GM21360 (cell line): ENCODE measurements at regions not wholly inside any gene's neighbourhood (a gene's known extent, or its start where the extent isn't known, plus 50 kb on each side); places are given as distances from the start of the nearest gene placed in this dataset.
"Not testable (repeated sequence)": the region's sequence is repeated elsewhere in the genome, so short reads cannot be mapped to it uniquely, and the experiment has no call there.

ENCODE experiments used
- ATAC-seq: cut with Tn5 transposase; IDR thresholded peaks from one replicate; pipeline ENCODE4 v1.9.1; 2021; ENCODE audit warnings: mild to moderate bottlenecking, moderate library complexity; ENCODE audit not compliant: unreplicated experiment

DNA sequence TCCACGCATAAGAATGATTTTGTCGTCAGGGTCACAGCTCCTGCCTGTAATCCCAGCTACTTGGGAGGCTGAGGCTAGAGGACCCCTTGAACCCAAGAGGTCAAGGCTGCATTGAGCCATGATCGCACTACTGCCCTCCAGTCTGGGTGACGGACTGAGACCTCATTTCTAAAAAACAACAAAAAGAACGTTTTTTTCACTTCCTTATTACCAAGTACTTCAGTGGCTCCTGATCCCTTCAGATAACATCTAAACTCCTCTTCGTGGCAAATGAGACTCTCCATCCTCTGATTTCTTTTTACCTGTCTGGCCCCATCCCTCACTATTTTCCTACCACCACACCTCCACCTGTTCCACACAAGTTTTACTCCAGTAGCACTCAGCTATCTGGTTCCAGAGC, 105.4 kb upstream of the TLK1 start:
- no peak for ATAC-seq

DNA sequence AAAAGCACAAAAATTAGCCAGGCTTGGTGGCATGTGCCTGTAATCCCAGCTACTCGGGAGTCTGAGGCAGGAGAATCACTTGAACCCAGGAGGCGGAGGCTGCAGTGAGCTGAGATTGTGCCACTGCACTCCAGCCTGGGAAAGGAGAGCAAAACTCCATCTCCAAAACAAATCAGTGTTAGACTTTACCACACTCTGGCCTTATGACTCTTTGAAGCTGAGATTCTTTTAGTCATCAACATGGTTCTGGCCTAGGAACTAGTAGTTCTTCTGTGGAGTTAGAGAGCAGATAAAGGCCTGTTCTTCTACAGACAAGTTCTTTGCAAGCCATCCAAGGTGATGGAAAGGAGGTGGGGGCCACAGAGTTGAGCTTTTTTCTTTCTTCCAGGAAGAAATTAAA, 100.8 kb upstream of the TLK1 start:
- not testable (repeated sequence) for ATAC-seq

DNA sequence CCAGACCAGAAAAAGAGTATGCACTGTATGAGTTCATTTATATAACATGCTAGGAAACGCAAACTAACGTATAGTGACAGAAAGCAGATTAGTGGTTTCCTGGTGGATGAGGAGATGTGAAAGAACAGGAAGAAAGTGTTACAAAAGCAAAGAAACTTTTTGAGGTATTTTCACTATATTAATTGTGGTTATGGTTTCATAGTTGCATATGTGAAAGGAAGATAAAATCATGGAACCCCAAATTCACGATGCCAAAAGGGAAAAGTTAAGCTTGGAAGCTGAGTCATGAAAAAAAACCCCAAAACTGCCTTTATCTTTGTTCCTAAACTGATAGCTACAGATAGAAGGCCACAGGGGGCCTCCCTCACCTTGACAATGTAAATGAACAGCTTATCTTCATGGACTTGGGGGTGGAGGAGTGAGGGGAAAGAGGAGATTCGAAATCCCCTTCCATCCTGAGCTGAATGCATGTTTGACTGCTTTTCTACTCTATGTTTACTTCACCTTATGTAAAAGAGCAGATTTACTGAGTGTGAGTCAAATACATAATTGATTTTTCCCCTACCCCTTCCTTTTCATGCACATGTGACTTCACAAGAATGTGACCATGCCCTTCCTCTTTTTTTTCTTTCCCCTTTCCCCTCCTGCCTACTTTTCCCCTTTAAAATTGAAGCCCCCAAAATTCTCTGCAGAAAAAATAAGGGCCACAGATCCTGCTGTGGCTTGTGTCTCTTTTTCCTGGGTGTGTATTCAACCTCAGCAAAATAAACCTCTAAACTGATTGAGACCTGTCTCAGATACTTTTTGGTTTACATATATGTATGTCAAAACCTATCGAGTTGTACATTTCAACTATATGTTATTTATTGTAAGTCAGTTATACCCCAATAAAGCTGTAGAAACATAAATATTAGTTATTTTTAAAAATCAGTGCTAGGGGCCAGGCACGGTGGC, 100.1 kb upstream of the TLK1 start:
- ATAC-seq = no peak

DNA sequence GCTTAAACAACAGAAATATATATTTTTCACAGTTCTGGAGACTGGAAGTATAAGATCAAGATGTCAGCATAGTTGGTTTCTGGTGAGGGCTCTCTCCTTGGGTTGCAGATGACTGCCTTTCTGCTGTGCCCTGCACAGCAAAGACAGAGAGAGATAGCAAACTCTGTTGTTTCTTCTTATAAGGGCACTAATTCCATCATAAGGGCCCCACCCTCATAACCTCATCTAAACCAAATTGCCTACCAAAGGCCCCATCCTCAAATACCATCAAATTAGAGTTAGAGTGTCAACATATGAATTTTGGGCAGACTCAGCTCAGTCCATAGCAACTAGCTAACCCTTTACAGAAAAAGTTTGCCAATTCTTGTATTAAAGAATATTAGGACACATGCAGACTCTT, 94.0 kb upstream of the TLK1 start:
- no peak for ATAC-seq

DNA sequence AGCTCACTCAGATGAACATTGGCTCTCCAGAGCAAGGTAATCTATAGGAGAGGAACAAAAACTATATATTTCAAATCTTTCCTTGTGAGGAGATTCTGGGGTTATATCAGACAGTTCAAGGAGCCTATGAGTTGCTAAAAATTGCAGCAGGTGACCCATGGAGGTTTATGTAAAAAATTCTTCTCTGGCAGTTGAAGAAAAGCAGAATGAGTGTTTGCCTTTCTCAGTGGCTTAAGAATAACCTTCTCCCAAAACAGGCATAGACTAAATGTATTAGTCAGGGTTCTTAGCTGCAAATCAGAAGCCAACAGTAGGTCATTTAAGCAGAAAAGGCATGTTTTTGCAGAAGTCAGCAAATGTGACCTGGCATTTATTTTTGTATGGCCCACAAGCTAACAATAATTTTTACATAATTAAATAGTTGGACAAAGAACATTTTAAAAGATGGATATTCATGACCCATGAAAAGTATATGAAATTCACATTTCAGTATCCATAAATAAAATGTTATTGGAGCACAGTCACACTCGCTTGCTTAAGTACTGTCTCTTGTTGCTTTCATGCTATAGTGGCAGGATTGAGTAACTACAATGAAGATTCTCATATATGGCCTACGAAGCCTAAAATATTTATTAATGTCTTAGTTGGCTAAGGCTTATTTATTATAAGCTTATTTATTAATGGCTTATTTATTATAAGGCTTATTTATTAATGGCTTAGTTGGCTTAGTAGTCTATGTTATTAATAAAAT, 93.4 kb upstream of the TLK1 start:
- no peak for ATAC-seq

DNA sequence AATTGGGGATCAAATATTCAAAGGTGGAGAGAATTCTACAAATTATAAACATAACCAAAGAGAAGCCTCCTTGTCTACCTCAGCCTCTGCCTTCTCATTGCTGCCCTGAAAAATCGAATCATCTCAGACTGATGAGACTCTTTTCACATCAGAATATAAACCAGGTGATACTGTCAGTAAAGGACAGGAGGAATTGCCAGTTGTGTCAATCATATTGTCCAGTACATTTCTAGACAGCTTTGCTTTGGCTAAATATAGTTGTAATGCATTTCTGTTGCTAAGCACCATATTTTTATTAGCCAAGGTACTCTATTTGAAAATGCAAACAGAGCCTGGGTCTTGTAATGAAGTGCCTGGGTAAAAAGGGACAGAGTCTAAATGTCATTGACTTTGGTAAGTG, 92.6 kb upstream of the TLK1 start:
- ATAC-seq = no peak

DNA sequence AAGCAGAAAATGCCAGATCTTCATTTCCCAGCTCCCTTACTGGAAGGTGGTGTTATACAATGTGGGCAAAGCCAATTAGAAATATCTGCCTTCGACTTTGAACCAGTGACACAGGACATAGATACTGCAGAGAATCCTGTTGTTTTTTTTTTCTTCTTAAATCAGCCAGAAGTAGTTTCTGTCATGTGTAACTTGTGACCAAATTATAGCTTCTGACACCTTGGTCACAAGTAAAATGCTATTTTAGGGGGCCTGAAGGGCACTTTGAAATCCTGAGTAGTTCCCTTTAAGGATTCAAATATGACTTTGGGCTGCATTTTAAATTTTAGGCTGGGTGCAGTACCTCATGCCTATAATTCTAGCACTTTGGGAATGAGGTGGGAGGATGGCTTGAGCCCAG, 89.0 kb upstream of the TLK1 start:
- ATAC-seq = no peak

DNA sequence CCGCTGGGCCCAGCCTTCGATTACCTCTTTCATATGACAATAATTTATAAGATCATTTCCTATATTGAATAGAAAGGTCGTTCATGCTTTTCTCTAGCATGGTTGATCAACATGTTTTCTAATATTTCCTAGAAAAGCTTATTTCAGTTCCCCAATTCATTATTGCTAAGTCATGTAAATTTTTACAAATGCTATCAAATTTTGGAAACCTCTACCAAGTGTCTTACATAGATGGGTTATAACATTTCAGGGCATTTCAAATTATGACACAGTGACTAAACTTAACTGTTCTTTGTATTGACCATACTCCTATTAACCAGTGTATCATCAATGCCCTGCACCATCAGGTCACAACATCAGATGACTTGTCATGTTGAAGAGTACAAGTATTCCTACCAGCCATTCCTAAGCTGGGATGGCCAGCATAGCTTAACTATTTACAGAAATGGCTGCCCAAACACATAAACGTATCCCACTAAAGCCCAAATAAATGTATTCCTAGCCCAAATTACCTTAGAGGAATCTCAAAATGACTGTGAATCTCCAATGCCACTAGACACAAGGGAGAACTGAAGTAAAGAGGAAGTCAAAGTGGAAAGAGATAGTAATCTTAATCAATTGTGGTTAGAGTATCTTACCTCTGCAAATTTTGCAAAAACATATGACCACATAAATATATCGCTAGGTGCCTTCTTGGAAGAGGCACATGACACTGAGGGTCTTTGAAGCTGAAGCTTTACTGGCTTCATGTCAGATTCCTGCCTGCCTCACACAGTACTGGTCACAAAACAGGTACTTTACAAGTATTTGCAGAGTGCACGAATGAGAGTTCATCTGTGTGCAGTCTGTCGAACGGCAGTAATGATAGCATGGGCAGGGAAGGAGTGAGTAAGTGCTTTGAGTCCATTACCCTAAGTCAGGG, 87.3 kb upstream of the TLK1 start:
- no peak for ATAC-seq

DNA sequence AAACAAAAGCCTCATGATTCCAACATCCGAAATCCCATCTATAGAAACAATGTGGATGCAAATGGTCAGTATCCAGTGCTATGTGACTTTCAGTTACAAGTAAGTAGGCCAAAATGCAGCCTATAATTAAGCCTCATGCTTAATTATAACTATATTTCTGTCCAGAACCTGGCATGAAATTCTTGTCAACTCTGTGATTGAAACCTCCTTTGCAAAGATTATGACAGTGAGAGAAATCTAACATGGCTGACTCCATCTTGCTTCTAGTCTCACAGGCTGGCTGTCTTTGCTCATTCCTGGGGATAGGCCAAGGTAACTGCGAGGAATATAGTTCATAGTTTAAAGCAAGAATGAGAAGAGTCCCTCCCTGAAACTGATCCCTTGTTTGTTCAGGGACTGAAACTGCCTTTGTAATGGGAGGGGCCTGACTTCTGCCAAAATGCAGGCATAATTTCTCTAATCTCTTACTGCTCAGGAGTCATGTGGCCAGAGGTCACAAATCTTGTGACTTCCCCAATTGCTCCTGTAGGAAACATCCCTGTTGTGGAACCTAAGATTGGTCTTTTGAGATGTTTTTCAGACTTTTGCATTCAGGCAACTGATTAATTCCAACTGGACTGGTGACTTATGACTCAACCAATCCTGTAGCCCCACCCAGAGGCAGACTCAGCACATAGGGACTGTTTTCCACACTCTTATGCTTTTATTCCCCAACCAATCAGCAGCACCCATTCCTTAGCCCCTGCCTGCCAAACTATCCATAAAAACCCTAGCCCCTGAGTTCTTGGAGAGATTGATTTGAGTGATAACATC, 84.5 kb upstream of the TLK1 start:
- no peak for ATAC-seq

DNA sequence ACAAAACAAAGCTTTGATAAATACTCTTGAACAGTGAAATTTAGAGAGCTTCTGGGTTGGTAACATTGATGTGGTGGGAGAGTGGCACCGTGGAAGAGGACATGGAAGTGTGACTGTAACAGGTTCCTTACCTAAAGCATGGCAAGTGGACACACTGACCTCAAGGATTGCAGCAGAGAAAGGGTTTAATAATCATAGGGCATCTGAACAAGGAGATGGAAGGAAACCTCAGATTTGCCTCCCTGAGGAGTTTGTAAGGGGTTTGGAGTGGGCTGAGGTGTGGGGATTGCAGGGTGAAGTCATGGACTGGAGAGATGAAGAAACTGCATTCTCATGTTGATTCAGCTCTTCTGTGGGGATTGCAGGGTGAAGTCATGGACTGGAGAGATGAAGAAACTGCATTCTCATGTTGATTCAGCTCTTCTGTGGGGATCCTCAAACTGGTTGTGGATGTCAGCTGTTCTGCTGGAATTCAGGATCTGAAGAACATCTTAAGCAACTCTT, 83.8 kb upstream of the TLK1 start:
- no peak for ATAC-seq

DNA sequence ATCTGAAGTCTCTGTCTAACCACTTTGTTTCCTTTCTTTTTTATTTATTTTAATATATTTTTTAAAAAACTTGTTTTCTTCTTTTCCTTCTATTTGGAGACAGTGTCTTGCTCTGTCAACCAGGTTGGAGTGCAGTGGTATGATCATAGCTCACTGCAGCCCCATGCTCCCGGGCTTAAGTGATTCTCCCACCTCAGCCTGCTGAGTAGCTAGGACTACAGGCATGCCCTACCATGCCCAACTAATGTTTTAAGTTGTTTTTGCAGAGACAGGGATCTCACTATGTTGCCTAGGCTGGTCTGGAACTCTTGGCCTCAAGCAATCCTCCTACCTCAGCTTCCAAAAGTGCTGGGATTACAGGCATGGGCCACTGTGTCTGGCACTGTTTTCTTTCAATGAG, 81.1 kb upstream of the TLK1 start:
- no peak for ATAC-seq

DNA sequence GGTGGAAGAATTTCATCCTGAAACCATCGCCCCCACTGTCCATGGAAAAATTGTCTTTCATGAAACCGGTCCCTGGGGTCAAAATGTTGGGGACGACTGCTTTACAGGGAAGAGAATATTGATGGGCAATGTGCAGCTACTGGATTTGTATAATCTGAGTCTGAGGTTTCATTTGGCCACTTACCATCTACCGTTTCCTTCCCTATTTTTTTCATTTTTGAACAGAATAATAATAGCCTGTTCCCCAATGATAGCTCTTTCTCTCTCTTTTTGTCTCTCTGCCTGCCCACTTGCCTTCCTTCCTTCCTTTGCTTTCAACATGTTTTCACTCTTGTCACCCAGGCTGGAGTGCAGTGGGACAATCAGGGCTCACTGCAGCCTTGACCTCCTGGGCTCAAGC, 78.3 kb upstream of the TLK1 start:
- no peak for ATAC-seq

DNA sequence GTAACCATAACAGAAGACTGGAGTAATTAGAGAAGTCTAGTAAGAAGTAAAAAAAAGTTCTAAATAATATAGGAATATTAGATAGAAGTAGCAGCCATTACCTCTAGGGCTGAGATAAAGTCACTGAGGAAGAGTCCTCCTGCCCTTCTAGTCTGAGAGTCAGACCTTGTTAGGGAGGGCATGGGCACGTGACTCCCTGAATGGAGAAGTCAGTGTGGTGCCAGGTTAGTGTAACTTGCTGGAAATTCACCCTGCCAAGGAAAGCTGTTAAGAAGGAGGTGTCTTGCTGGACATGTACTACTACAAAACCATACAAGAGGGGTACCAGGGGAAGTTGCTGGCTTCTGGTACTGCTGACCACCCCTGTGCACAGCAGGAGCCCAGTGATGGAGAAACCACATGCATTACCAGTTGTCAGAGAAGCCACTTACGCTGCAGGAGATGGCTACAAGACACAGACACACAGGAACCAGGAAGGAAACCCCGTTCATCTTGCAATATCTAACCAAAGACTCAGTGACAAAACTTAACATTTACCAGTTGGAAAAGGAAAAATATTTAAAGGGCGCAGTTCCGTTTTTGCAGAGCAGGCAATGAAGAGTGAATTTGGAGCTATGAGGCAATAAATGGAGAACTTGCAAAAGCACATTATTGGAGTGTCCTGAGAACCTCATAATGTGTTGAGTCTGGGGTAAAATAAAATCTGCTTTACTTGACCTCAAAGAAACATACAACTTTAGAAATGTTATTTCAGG, 77.2 kb upstream of the TLK1 start:
- no peak for ATAC-seq

DNA sequence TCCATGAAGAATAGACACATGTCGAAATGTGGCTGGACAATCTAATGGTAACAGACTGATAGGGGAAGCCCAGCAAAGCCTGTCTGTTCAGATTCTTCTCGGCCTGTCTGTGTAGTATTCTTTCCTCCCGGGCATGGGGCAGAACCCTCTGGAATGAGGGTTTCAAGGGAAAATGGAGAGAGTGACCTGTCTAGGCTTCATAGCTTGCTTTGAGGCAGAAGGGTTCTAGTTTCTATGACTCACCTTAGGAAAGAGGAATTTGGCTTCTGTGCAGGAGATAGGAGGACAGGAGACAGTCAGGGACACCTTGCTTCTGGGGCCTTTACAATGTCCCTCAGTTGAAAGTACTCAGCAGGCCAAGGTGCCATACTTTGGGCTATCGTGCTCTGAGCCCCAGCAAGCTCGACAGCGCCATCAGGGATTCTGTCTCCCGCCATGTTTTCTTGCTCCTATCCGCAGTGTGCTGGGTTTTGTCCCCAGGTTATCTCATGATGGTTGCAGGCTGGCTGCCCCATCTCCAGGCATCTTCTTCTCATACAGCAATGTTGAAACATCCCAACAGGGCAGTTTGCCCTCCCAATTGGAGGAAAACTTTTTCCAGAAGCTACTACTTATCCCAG, 74.7 kb upstream of the TLK1 start:
- ATAC-seq = no peak

DNA sequence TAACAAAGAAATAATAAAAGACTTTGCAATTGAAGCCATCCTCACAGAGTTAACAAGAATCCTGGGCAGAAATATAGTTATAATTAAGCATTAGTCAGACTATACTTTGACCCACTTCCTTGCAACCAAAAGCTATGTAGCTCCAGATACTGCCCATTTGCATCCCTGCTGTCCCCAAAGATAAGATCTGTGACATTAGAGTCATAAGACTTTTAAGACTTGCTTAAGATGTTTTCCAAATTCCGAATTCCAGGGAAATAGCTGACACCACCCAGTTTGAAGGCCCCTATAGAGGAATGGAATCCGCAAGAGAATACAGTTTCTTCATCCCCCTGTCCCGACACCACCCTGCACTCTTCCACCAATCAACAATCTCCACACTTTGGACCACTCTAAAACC, 69.5 kb upstream of the TLK1 start:
- ATAC-seq = no peak

DNA sequence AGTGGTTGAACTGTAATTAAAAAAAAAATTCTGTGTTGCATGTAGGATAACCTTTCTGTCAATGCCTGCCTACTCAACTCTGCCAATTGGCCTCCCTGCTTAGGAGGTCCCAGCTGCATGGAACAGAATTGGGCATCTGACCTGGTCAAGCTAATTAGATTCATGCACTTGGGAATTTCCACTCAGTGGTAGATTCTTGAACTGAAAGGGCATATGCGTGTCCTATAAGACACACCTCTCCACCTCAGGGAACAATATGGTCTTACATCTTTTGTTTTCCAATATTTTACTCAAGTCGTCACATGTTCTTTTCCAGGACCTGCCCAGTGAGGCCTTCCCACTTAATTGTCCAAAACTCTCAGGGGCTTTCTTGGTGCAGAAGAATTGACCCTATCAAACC, 68.1 kb upstream of the TLK1 start:
- ATAC-seq = no peak

DNA sequence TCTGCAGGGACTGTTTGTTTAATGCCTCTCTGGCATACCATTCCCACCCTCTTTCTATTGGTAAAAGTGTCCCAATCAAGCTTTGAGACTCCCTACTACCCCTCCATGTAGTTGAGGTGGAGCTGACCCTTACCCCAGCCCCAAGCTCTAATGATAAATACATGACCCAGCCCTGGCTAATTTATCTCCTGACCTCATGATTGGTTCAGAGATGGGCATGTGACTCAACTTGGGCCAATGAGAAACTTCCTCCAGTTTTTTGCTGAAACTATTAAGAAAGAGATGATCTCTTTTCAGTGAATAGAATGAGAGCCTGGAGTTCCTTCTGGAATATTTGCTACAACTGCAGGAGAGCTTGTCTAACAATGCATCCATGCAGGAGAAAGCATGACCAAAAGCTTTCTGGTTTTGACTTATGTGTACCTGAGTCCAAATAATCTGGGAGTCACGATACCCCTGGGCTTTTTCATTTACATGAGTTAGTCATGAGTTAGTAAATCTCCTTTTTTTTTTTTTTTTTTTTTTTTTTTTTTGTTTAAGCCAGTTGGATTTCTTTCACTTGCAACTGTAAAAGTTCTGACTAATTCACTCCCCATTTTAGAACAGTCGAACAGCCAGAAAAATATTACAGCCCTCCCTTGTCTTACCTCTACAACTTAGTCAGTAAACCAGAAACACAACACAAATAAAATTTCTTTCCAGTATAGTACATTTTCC, 66.5 kb upstream of the TLK1 start:
- ATAC-seq = no peak

DNA sequence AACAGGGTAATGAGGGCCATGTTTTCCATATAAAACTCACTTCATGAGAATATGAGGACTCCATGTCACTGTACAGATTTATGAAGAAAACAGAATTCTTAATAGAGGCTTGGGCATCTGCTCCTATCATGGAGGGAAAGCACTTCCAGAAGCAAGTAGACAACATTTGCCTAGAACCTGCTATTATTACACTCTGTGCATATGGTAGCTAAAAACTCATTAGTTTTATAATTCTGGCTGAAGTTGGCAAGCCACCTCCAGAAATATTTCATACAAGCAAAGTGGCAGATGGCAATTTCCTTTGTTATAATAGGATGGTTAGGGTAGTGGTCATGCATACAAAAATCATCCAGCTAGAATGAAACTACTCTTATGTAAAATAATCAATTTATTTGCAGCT, 65.8 kb upstream of the TLK1 start:
- no peak for ATAC-seq
